Panc1 (cell line): ENCODE measurements at regions not wholly inside any gene's neighbourhood (a gene's known extent, or its start where the extent isn't known, plus 50 kb on each side); places are given as distances from the start of the nearest gene placed in this dataset.

Experiments used
- ATAC-seq: fragments of 200-7000 bp; cut with Tn5 transposase; 2 replicates; pipeline ENCODE4 v1.9.1; 2020; ENCODE audit warnings: mild to moderate bottlenecking, moderate library complexity
- BruUV-seq: library from RNA; stranded (reverse); fragments of 400-500 nt; replicated peaks from 2 replicates; lab custom pipeline; 2021; lab: Mats Ljungman, UMichigan
- CTCF ChIA-PET: fragments of 300-600 bp; sonication (Branson Sonifier 250); formaldehyde crosslinking; loops from one replicate; lab custom pipeline; 2022; ENCODE audit warnings: antibody characterized with exemption; lab: Charles Lee
- POLR2A ChIA-PET: fragments of 300-600 bp; sonication (Branson Sonifier 250); formaldehyde crosslinking; loops from one replicate; lab custom pipeline; 2022; ENCODE audit warnings: antibody characterized with exemption; lab: Charles Lee
- DNase-seq: peaks from one replicate; pipeline ENCODE4 v3.0.0-alpha.2; 2010; ENCODE audit warnings: low read depth, low spot score
- H3K27ac ChIP-seq: 2 replicates; pipeline ENCODE4 v1.5.1; 2011; ENCODE audit warnings: mild to moderate bottlenecking, low read length, inconsistent platforms
- H3K27me3 ChIP-seq: fragments of 200-500 bp; sonication (Bioruptor generic); 2 replicates; pipeline ENCODE4 v1.6.0; 2014; ENCODE audit warnings: low read length, inconsistent platforms; ENCODE audit not compliant: control insufficient read depth, insufficient read depth
- H3K36me3 ChIP-seq: fragments of 200-500 bp; sonication (Bioruptor generic); 2 replicates; pipeline ENCODE4 v1.5.1; 2014; ENCODE audit warnings: inconsistent platforms, mild to moderate bottlenecking, low read length, moderate library complexity; ENCODE audit not compliant: control insufficient read depth, insufficient read depth
- H3K4me1 ChIP-seq: 2 replicates; pipeline ENCODE4 v1.5.1; 2011; ENCODE audit warnings: inconsistent platforms, mild to moderate bottlenecking, low read length, moderate library complexity; ENCODE audit not compliant: control insufficient read depth, insufficient read depth
- H3K4me3 ChIP-seq, 2 experiments: 2 replicates each; pipeline ENCODE4 v1.5.1; 2011 to 2012; ENCODE audit warnings: low read depth in 2 of 2, low read length in 2 of 2, mild to moderate bottlenecking in 2 of 2, inconsistent platforms in 1 of 2, moderate library complexity in 1 of 2
- H3K9me3 ChIP-seq: fragments of 200-500 bp; sonication (Bioruptor generic); 2 replicates; pipeline ENCODE4 v1.5.1; 2014; ENCODE audit warnings: low read depth, mild to moderate bottlenecking, inconsistent platforms, low read length, moderate library complexity; ENCODE audit not compliant: control insufficient read depth, insufficient read depth
- CTCF ChIP-seq: fragments of 450-650 bp; IDR thresholded peaks from 2 replicates; pipeline ENCODE4 v1.5.1; 2017; ENCODE audit warnings: mild to moderate bottlenecking
- POLR2AphosphoS5 ChIP-seq: IDR thresholded peaks from 2 replicates; pipeline ENCODE4 v1.6.1; 2012; ENCODE audit warnings: mild to moderate bottlenecking, low read depth, low read length, moderate library complexity
- REST ChIP-seq, 2 experiments: IDR thresholded peaks; 2 replicates each; pipeline ENCODE4 v1.6.1; 2011 to 2012; ENCODE audit warnings: low read depth in 2 of 2, control low read depth in 1 of 2, low read length in 1 of 2, mild to moderate bottlenecking in 1 of 2, moderate library complexity in 1 of 2; ENCODE audit not compliant: insufficient read depth in 1 of 2
- SIN3A ChIP-seq: IDR thresholded peaks from 2 replicates; pipeline ENCODE4 v1.6.1; 2012; ENCODE audit warnings: low read depth, mild to moderate bottlenecking, low read length, moderate library complexity, borderline replicate concordance; ENCODE audit not compliant: insufficient read depth
- TCF7L2 ChIP-seq: IDR thresholded peaks from 2 replicates; pipeline ENCODE4 v1.6.1; 2011; ENCODE audit warnings: mild to moderate bottlenecking, low read depth, low read length, inconsistent platforms
- in situ Hi-C: cut with HindIII; loops from 2 replicates; pipeline ENCODE4 v1.10.0; 2016; ENCODE audit warnings: low sequenced_read_pairs, low pct_unique_long_range_greater_than_20kb
- intact Hi-C: fragments of 100-400 bp; cut with micrococcal nuclease; formaldehyde crosslinking; loops from one replicate; pipeline ENCODE4 v1.10.0; 2022; ENCODE audit not compliant: unreplicated experiment

DNA sequence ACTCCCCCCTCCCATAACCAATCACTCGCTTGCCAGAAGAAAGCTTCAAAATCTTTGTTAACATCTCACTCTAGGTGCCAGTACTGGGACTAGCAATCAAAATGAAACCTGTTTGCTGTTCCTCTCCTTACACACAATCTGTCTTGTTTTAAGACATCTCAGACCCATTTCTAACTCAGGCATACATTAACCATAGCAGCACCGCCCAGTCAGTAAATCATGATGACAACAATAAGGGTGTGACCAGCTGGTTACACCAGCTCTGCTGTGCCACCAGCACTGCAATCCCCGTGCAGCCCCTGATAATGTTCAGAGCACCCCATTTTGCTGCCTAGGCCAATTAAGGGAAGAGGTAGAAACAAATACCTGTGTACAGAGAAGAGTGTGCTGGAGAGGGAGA lies 185.2 kb upstream of the TAB2 start:
- intact Hi-C loops, result no loop called here
- in situ Hi-C loops, result no loop called here

GRCh38 chr6:149134511-149134933 lies 183.0 kb upstream of the TAB2 start:
- ATAC-seq (no peak), DNase-seq (no peak)
- Histone ChIP-seq H3K27ac (no peak overlapping the region), H3K27me3 (no peaks in the 10 kb centered on the region), H3K9me3 (no peaks in the 10 kb centered on the region), H3K36me3 (no peaks in the 10 kb centered on the region), H3K4me1 (no peaks in the 10 kb centered on the region), H3K4me3 (no peak overlapping the region)
- TF ChIP-seq POLR2AphosphoS5 (no peak), REST (IDR thresholded peaks at IDR 0.05; ENCODE audit: insufficient read depth in 1 of 2, low read depth in 2 of 2, low read length in 1 of 2) (no peak), SIN3A (no peak), TCF7L2 (no peak), CTCF (no peak)
- BruUV-seq, result no TSS peak
- intact Hi-C loops (no loop called here), in situ Hi-C loops (no loop called here)
- POLR2A ChIA-PET, result no interaction called here
- CTCF ChIA-PET, result no interaction called here

More for the DNA sequence above, 185.2 kb upstream of the TAB2 start:
- BruUV-seq, result no TSS peak
- ATAC-seq, result no peak
- Histone ChIP-seq H3K27ac (no peak overlapping the region), H3K4me1 (no peaks in the 10 kb centered on the region), H3K36me3 (no peaks in the 10 kb centered on the region), H3K9me3 (no peaks in the 10 kb centered on the region), H3K4me3 (no peak overlapping the region), H3K27me3 (no peaks in the 10 kb centered on the region)
- DNase-seq, result no peak
- ChIA-PET POLR2A (no interaction called here), CTCF (interaction anchor here (0.6 kb wide), 1 partner anchor 18 kb away, joined by 3 read pairs; no protein-coding TSS in a partner anchor)
- no peak for TF ChIP-seq SIN3A
- no peak for TF ChIP-seq REST (IDR thresholded peaks at IDR 0.05; ENCODE audit: insufficient read depth in 1 of 2, low read depth in 2 of 2, low read length in 1 of 2)
- no peak for TF ChIP-seq CTCF
- TF ChIP-seq TCF7L2, result no peak
- TF ChIP-seq POLR2AphosphoS5, result no peak
